Effector memory CD4-positive, alpha-beta T cell (primary cell): ENCODE measurements at regions not wholly inside any gene's neighbourhood (a gene's known extent, or its start where the extent isn't known, plus 50 kb on each side); places are given as distances from the start of the nearest gene placed in this dataset.

Experiments used
- DNase-seq, 3 donors: peaks; one replicate each; pipeline ENCODE4 v3.0.0-alpha.2; 2020
- H3K27ac ChIP-seq: 2 replicates; pipeline ENCODE4 v1.7.0; 2013; ENCODE audit warnings: mild to moderate bottlenecking, low read length, moderate library complexity; ENCODE audit not compliant: insufficient read depth, poor library complexity, severe bottlenecking
- H3K27me3 ChIP-seq: replicated peaks from 2 replicates; pipeline ENCODE4 v1.7.0; 2013; ENCODE audit warnings: mild to moderate bottlenecking, low read length; ENCODE audit not compliant: insufficient read depth, control insufficient read depth, poor library complexity, severe bottlenecking
- H3K36me3 ChIP-seq: 2 replicates; pipeline ENCODE4 v1.7.0; 2013; ENCODE audit warnings: mild to moderate bottlenecking, low read length, moderate library complexity; ENCODE audit not compliant: control insufficient read depth, insufficient read depth
- H3K4me1 ChIP-seq: 2 replicates; pipeline ENCODE4 v1.7.0; 2013; ENCODE audit warnings: low read length, mild to moderate bottlenecking; ENCODE audit not compliant: control insufficient read depth, insufficient read depth, poor library complexity, severe bottlenecking
- H3K4me3 ChIP-seq: 2 replicates; pipeline ENCODE4 v1.7.0; 2013; ENCODE audit warnings: low read length, low read depth, mild to moderate bottlenecking; ENCODE audit not compliant: insufficient read depth, poor library complexity, severe bottlenecking
- H3K9me3 ChIP-seq: 2 replicates; pipeline ENCODE4 v1.7.0; 2013; ENCODE audit warnings: mild to moderate bottlenecking, low read length, moderate library complexity; ENCODE audit not compliant: control insufficient read depth

- Histone ChIP-seq H3K27ac (no peak overlapping the region), H3K27me3 (no peaks in the 10 kb centered on the region), H3K9me3 (no peaks in the 10 kb centered on the region), H3K36me3 (no peaks in the 10 kb centered on the region), H3K4me1 (no peaks in the 10 kb centered on the region), H3K4me3 (no peak overlapping the region)
- no peak for DNase-seq
Observed at GRCh38 chr4:181523973-181524372, 719.2 kb upstream of the TENM3 start.

DNA sequence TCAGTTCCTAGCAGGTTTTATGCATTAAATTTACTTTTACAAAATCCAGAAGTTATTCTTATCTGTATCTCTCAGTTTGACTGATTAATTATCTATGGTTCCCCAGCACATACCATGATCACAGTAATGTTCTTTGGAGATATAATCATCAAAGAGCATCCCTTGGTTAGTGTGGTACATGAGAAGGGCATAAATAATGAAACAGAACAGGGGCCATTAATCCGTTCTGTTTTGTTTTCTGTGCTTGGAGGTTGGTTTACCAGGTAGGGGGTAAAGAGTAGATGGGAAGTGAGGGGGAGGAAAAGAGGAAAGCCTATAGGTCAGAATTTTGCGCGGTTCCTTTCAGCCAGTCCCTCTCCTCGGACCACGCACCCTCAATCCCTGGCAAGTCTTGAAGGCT, 718.7 kb upstream of the TENM3 start:
- DNase-seq, result no peak
- Histone ChIP-seq H3K27ac (no peak overlapping the region), H3K9me3 (no peaks in the 10 kb centered on the region)

GRCh38 chr4:181525634-181526033, 717.6 kb upstream of the TENM3 start:
- no peak overlapping the region for H3K27ac ChIP-seq
- DNase-seq, result no peak
- no peak overlapping the region for H3K4me3 ChIP-seq
- no peaks in the 10 kb centered on the region for H3K4me1 ChIP-seq
- H3K27me3 ChIP-seq, result no peaks in the 10 kb centered on the region
- no peaks in the 10 kb centered on the region for H3K9me3 ChIP-seq
- no peaks in the 10 kb centered on the region for H3K36me3 ChIP-seq

More for the DNA sequence above, 718.7 kb upstream of the TENM3 start:
- Histone ChIP-seq H3K27me3 (no peaks in the 10 kb centered on the region), H3K4me1 (no peaks in the 10 kb centered on the region), H3K36me3 (no peaks in the 10 kb centered on the region), H3K4me3 (no peak overlapping the region)

DNA sequence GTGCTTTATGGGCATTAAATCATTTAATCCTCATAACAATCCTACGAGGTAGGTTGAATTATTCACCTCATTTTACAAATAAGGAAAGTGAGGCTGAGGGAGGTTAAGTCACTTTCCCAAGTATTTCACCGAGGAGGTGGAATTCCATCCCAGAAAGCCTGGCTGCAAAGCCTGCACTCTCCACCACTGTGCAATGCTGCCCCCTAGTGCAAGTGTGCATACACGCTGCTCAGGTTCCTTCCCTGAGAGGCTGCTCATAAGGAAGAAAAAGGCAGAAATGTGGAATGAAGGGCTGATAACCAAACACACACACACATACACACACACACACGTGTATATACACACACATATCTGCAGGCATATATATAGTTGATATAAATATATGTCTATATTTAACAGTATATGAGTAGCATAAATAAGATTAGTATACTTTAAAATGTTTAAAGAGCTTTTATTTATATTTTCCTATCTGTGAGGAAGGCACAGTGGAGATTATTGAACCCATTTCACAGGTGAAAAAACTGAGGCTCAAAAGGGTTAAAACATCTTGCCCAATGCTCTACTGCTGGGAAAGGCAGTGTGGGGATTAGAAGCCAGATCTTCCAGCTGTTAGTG, 714.5 kb upstream of the TENM3 start:
- Histone ChIP-seq H3K27ac (no peak overlapping the region), H3K9me3 (no peaks in the 10 kb centered on the region), H3K4me3 (no peak overlapping the region), H3K36me3 (no peaks in the 10 kb centered on the region), H3K27me3 (no peaks in the 10 kb centered on the region), H3K4me1 (no peaks in the 10 kb centered on the region)
- DNase-seq, result no peak

DNA sequence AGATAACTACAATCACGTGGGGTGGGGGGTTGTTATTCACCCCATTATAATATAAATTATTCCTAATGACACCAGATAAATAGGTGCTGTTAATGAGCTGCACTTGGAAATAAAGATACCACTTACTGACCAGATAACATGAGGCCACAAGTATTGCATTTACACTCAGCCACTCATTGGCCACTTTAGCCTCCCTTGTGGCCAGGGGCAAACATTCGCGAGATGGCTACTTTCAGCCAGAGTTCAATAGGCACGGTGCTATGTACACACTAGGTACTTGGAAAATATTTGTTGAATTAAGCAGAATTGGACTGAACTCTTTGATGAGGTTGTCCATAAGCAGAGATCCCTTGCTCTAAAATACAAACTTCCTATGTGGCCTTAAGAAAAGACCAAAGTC, 713.7 kb upstream of the TENM3 start:
- DNase-seq, result no peak
- H3K36me3 ChIP-seq, result no peaks in the 10 kb centered on the region
- H3K9me3 ChIP-seq, result no peaks in the 10 kb centered on the region
- no peak overlapping the region for H3K27ac ChIP-seq
- no peaks in the 10 kb centered on the region for H3K27me3 ChIP-seq
- H3K4me3 ChIP-seq, result no peak overlapping the region
- H3K4me1 ChIP-seq, result no peaks in the 10 kb centered on the region

GRCh38 chr4:181536196-181536746, 706.9 kb upstream of the TENM3 start:
- no peak overlapping the region for H3K27ac ChIP-seq
- H3K36me3 ChIP-seq, result no peaks in the 10 kb centered on the region
- H3K27me3 ChIP-seq, result no peaks in the 10 kb centered on the region
- no peak for DNase-seq
- no peak overlapping the region for H3K4me3 ChIP-seq
- no peaks in the 10 kb centered on the region for H3K9me3 ChIP-seq
- H3K4me1 ChIP-seq, result no peaks in the 10 kb centered on the region

GRCh38 chr4:181536811-181537434, 706.3 kb upstream of the TENM3 start:
- DNase-seq, result no peak
- no peaks in the 10 kb centered on the region for H3K36me3 ChIP-seq

GRCh38 chr4:181538431-181538830, 704.8 kb upstream of the TENM3 start:
- no peak for DNase-seq
- Histone ChIP-seq H3K27ac (no peak overlapping the region), H3K27me3 (no peaks in the 10 kb centered on the region), H3K4me1 (no peaks in the 10 kb centered on the region), H3K4me3 (no peak overlapping the region), H3K36me3 (no peaks in the 10 kb centered on the region), H3K9me3 (no peaks in the 10 kb centered on the region)

More at GRCh38 chr4:181536811-181537434, 706.3 kb upstream of the TENM3 start:
- H3K4me3 ChIP-seq, result no peak overlapping the region
- no peaks in the 10 kb centered on the region for H3K27me3 ChIP-seq
- H3K27ac ChIP-seq, result no peak overlapping the region
- no peaks in the 10 kb centered on the region for H3K9me3 ChIP-seq
- H3K4me1 ChIP-seq, result no peaks in the 10 kb centered on the region

DNA sequence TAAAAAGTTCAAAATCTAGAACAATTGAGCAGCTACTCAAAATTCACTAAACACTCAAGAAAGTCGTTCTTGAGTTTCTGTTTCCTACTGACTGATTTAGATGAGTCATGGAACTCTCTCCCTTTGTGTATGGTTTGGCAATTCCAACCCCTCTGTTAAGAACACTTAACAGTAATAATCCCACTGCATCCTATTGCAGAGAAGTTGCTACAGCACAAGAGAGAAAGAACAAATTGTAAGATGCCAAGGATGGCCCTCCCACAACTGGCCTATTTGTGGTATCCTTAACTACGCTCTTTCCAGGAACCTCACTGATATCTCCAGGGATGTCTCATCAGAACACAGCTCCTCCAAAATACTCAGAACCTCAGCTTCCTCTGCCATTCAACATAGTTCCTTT, 701.8 kb upstream of the TENM3 start:
- no peaks in the 10 kb centered on the region for H3K4me1 ChIP-seq
- H3K27me3 ChIP-seq, result no peaks in the 10 kb centered on the region
- no peaks in the 10 kb centered on the region for H3K9me3 ChIP-seq
- no peak overlapping the region for H3K4me3 ChIP-seq
- no peaks in the 10 kb centered on the region for H3K36me3 ChIP-seq
- no peak overlapping the region for H3K27ac ChIP-seq
- DNase-seq, result no peak

DNA sequence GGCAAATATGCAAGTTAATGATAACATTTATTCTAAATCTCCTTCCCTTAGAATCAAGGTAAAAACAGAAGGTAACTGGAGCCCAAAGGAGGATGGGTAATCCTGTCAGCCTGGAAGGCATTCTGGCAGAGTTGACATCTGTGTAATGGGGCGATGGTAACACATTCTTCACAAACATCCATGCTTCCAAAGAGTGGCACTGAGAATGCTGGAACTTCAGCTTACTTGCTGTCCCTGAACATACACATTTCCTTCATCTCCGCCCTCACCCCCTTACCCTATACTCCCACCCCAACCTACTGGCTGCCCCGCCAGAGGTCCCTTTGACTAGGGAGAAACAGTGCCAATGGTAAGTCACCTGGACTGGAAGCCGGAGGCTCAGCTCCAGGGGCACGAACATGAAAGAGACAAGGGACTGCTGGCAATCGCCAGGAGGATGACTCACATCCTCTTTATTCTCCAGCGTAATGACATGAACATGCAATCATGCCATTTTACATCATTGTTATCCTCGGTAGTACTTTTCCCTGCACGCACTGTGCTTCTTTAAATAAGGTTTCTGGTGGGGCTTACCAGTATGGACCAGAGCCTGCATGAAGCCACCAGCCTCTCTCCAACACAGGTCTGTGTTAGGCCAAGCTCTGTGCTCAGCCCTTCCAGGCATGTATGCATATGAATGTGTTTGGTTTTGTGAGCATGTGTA, 694.2 kb upstream of the TENM3 start:
- no peak overlapping the region for H3K27ac ChIP-seq
- DNase-seq, result no peak
- H3K4me3 ChIP-seq, result no peak overlapping the region

More for the DNA sequence above, 694.2 kb upstream of the TENM3 start:
- no peaks in the 10 kb centered on the region for H3K9me3 ChIP-seq
- no peaks in the 10 kb centered on the region for H3K27me3 ChIP-seq
- H3K36me3 ChIP-seq, result no peaks in the 10 kb centered on the region
- no peaks in the 10 kb centered on the region for H3K4me1 ChIP-seq
